A549 (cell line): ENCODE measurements at regions not wholly inside any gene's neighbourhood (a gene's known extent, or its start where the extent isn't known, plus 50 kb on each side); places are given as distances from the start of the nearest gene placed in this dataset.
"Not testable (repeated sequence)": the region's sequence is repeated elsewhere in the genome, so short reads cannot be mapped to it uniquely, and the experiment has no call there.

ENCODE experiments used
- ATAC-seq, 2 experiments: fragments of 200-7000 bp in 1 of 2; fragments of >200 bp in 1 of 2; cut with Nextera tagmentation in 1 of 2; cut with Tn5 transposase in 1 of 2; 3 replicates each; pipeline versions ENCODE4 v1.8.0 to v1.9.1; 2018 to 2020; ENCODE audit warnings: mild to moderate bottlenecking in 1 of 2, moderate library complexity in 1 of 2
- CTCF ChIA-PET: fragments of 300-600 bp; sonication (Branson Sonifier 250); formaldehyde crosslinking; extraction: SDS; loops from one replicate; lab custom pipeline; 2021; ENCODE audit warnings: antibody characterized with exemption, inconsistent platforms; lab: Yijun Ruan, JAX
- POLR2A ChIA-PET: fragments of 350-600 bp; formaldehyde crosslinking; extraction: SDS; loops from one replicate; lab custom pipeline; 2021; ENCODE audit warnings: antibody characterized with exemption, inconsistent platforms; lab: Yijun Ruan, JAX
- DNase-seq, 2 experiments: peaks; one replicate each; pipeline versions ENCODE4 v3.0.0 to v3.0.0-alpha.2; 2011 to 2016; ENCODE audit warnings: low read depth in 1 of 2, low spot score in 1 of 2
- FAIRE-seq: peaks from 2 replicates; lab custom pipeline; 2011; peaks lifted over from hg19 to GRCh38; lab: Jason Lieb, UNC
- H3K27ac ChIP-seq, 2 experiments: fragments of >200 bp; sonication (Bioruptor Twin); formaldehyde crosslinking; 3 replicates each; pipeline ENCODE4 v1.5.1; 2016 to 2017
- H3K4me1 ChIP-seq: fragments of >200 bp; sonication (Bioruptor Twin); formaldehyde crosslinking; 3 replicates; pipeline ENCODE4 v1.6.1; 2016
- H3K4me2 ChIP-seq: fragments of >200 bp; sonication (Bioruptor Twin); formaldehyde crosslinking; 3 replicates; pipeline ENCODE4 v1.6.1; 2016
- H3K4me3 ChIP-seq: fragments of >200 bp; sonication (Bioruptor Twin); formaldehyde crosslinking; 3 replicates; pipeline ENCODE4 v1.5.1; 2016
- H3K9me3 ChIP-seq: fragments of >200 bp; sonication (Bioruptor Twin); formaldehyde crosslinking; 3 replicates; pipeline ENCODE4 v1.6.1; 2016
- BCL3 ChIP-seq: fragments of >200 bp; sonication (Bioruptor Twin); formaldehyde crosslinking; IDR thresholded peaks from 3 replicates; pipeline ENCODE4 v1.6.1; 2016
- E2F6 ChIP-seq: IDR thresholded peaks from 2 replicates; pipeline ENCODE4 v1.6.1; 2012; ENCODE audit warnings: low read depth, borderline replicate concordance
- ELK1 ChIP-seq: fragments of 150-350 bp; IDR thresholded peaks from 2 replicates; pipeline ENCODE4 v1.6.1; 2014; ENCODE audit warnings: low read depth, mild to moderate bottlenecking, low read length
- FOSB ChIP-seq: fragments of 250-450 bp; sonication (Bioruptor Pico); IDR thresholded peaks from 2 replicates; pipeline ENCODE4 v1.5.0; 2020; ENCODE audit warnings: mild to moderate bottlenecking, moderate library complexity
- FOSL2 ChIP-seq, 2 experiments: fragments of 450-650 bp in 1 of 2; fragments of >200 bp in 1 of 2; sonication (Bioruptor Twin) in 1 of 2; formaldehyde crosslinking; IDR thresholded peaks; 2 replicates each; pipeline versions ENCODE4 v1.5.0 to v1.6.1; 2016 to 2020; ENCODE audit warnings: mild to moderate bottlenecking in 1 of 2, moderate library complexity in 1 of 2
- GATA3 ChIP-seq: IDR thresholded peaks from 2 replicates; pipeline ENCODE4 v1.6.1; 2012; ENCODE audit warnings: borderline replicate concordance
- HDAC2 ChIP-seq: fragments of 200-600 bp; sonication (generic); IDR thresholded peaks from 2 replicates; pipeline ENCODE4 v1.6.1; 2016
- HES2 ChIP-seq: fragments of >200 bp; sonication (Bioruptor Twin); formaldehyde crosslinking; IDR thresholded peaks from 2 replicates; pipeline ENCODE4 v1.6.1; 2016
- HMGXB4 ChIP-seq: fragments of 250-450 bp; sonication (Bioruptor Pico); IDR thresholded peaks from 2 replicates; pipeline ENCODE4 v1.5.0; 2021; ENCODE audit warnings: mild to moderate bottlenecking, moderate library complexity, borderline replicate concordance
- MAFK ChIP-seq: fragments of 450-650 bp; IDR thresholded peaks from 2 replicates; pipeline ENCODE4 v1.6.1; 2014; ENCODE audit not compliant: partially characterized antibody
- POLR2A ChIP-seq: IDR thresholded peaks from 2 replicates; pipeline ENCODE4 v1.6.1; 2012; ENCODE audit warnings: mild to moderate bottlenecking, low read length
- USF2 ChIP-seq: fragments of 450-650 bp; IDR thresholded peaks from 2 replicates; pipeline ENCODE4 v1.6.1; 2014; ENCODE audit warnings: antibody characterized with exemption
- ZFP36 ChIP-seq: fragments of 450-650 bp; IDR thresholded peaks from 2 replicates; pipeline ENCODE4 v1.6.1; 2014; ENCODE audit warnings: borderline replicate concordance; ENCODE audit not compliant: partially characterized antibody
- ZNF302 ChIP-seq: fragments of 250-450 bp; sonication (Bioruptor Pico); IDR thresholded peaks from 2 replicates; pipeline ENCODE4 v1.9.0; 2021; ENCODE audit warnings: inconsistent platforms, mild to moderate bottlenecking, moderate library complexity
- WGBS: methylation state at CpG from one replicate; pipeline ENCODE4 v1.1.6; 2017; ENCODE audit errors: missing lambda C conversion rate; 5-methylcytosine and 5-hydroxymethylcytosine counted together

GRCh38 chr16:9160551-9160911 is 69.1 kb downstream of the HAPSTR1 start (continued):
- TF ChIP-seq ELK1 = no peak

GRCh38 chr16:9165681-9166080 is 74.2 kb downstream of the HAPSTR1 start:
- H3K4me1 ChIP-seq = no peaks in the 10 kb centered on the region
- POLR2A ChIA-PET = no interaction called here
- H3K9me3 ChIP-seq = no peaks in the 10 kb centered on the region
- TF ChIP-seq MAFK (peak; percentile 69), HES2 (no peak)
- WGBS = 44% methylated on average over 10 of the region's 10 CpGs
- CTCF ChIA-PET = interaction anchor here (0.8 to 1.6 kb wide), 2 partner anchors 17 to 1344 kb away, joined by 3 read pairs; no protein-coding TSS in a partner anchor
- no peak overlapping the region for H3K4me3 ChIP-seq
- no peak for ATAC-seq
- no peak for FAIRE-seq
- no peak for DNase-seq
- no peak overlapping the region for H3K27ac ChIP-seq
- H3K4me2 ChIP-seq = no peak overlapping the region

- CTCF ChIA-PET = interaction anchor here (0.8 kb wide), 1 partner anchor 1343 kb away, joined by 3 read pairs; no protein-coding TSS in a partner anchor
Observed at GRCh38 chr16:9166326-9166993, 75.0 kb downstream of the HAPSTR1 start.

GRCh38 chr16:9169094-9169493 is 77.7 kb downstream of the HAPSTR1 start:
- Histone ChIP-seq H3K4me1 (no peaks in the 10 kb centered on the region), H3K4me3 (no peak overlapping the region), H3K27ac (no peak overlapping the region), H3K4me2 (no peak overlapping the region), H3K9me3 (no peaks in the 10 kb centered on the region)
- no peak for FAIRE-seq
- ChIA-PET CTCF (no interaction called here), POLR2A (no interaction called here)
- ATAC-seq = no peak
- 65% methylated on average over 7 of the region's 7 CpGs for WGBS
- no peak for DNase-seq
- TF ChIP-seq BCL3 (no peak), FOSL2 (IDR thresholded peaks at IDR 0.05) (no peak), FOSL2 (CRISPR knock-in tag; IDR thresholded peaks at IDR 0.05) (no peak), USF2 (no peak), ZNF302 (CRISPR knock-in tag) (no peak), FOSB (CRISPR knock-in tag) (no peak), GATA3 (no peak), POLR2A (no peak), HDAC2 (no peak), ZFP36 (no peak), MAFK (no peak), HMGXB4 (CRISPR knock-in tag) (no peak), E2F6 (no peak)

More at GRCh38 chr16:9166326-9166993, 75.0 kb downstream of the HAPSTR1 start:
- H3K4me1 ChIP-seq, DNase-seq, H3K9me3 ChIP-seq, H3K4me2 ChIP-seq, FAIRE-seq, ATAC-seq, H3K27ac ChIP-seq, H3K4me3 ChIP-seq, POLR2A ChIA-PET: not testable (repeated sequence)
- 82% methylated on average over 19 of the region's 24 CpGs for WGBS
